Large intestine (tissue), 3 donors: ENCODE measurements at regions not wholly inside any gene's neighbourhood (a gene's known extent, or its start where the extent isn't known, plus 50 kb on each side); places are given as distances from the start of the nearest gene placed in this dataset.

Experiments
- DNase-seq, 2 donors: peaks; one replicate each; pipeline versions ENCODE4 v3.0.0 to v3.0.0-alpha.2; 2013
- H3K27ac ChIP-seq: one replicate; pipeline ENCODE4 v1.5.1; 2013; ENCODE audit warnings: low read length
- H3K27me3 ChIP-seq: 2 replicates; pipeline ENCODE4 v1.6.1; 2013; ENCODE audit warnings: low read length; ENCODE audit not compliant: control insufficient read depth, insufficient read depth
- H3K36me3 ChIP-seq: 2 replicates; pipeline ENCODE4 v1.6.1; 2013; ENCODE audit warnings: low read length; ENCODE audit not compliant: control insufficient read depth, insufficient read depth
- H3K4me1 ChIP-seq: one replicate; pipeline ENCODE4 v1.6.1; 2013; ENCODE audit warnings: low read length; ENCODE audit not compliant: control insufficient read depth, insufficient read depth
- H3K4me3 ChIP-seq: one replicate; pipeline ENCODE4 v1.5.1; 2013; ENCODE audit warnings: low read length
- H3K9me3 ChIP-seq: one replicate; pipeline ENCODE4 v1.6.1; 2013; ENCODE audit warnings: mild to moderate bottlenecking, low read depth, low read length, moderate library complexity; ENCODE audit not compliant: control insufficient read depth
- WGBS: methylation state at CpG from one replicate; pipeline ENCODE4 v1.1.5; 2013; ENCODE audit warnings: low lambda C conversion rate; ENCODE audit not compliant: insufficient coverage; 5-methylcytosine and 5-hydroxymethylcytosine counted together

GRCh38 chr5:3518576-3518975, 77.1 kb upstream of the IRX1 start:
- H3K4me3 ChIP-seq = no peak overlapping the region
- H3K36me3 ChIP-seq = no peaks in the 10 kb centered on the region
- no peak for DNase-seq
- H3K9me3 ChIP-seq = no peaks in the 10 kb centered on the region
- no peak overlapping the region for H3K27ac ChIP-seq
- no peaks in the 10 kb centered on the region for H3K4me1 ChIP-seq
- WGBS = no CpG with 5 or more reads among the region's 9 CpGs
- H3K27me3 ChIP-seq = no peaks in the 10 kb centered on the region

GRCh38 chr5:3518051-3518450, 77.6 kb upstream of the IRX1 start:
- WGBS = 100% methylated on average over 1 of the region's 11 CpGs
- Histone ChIP-seq H3K27ac (no peak overlapping the region), H3K36me3 (no peaks in the 10 kb centered on the region), H3K9me3 (no peaks in the 10 kb centered on the region), H3K4me1 (no peaks in the 10 kb centered on the region), H3K4me3 (no peak overlapping the region), H3K27me3 (no peaks in the 10 kb centered on the region)
- no peak for DNase-seq

- H3K4me1 ChIP-seq = no peaks in the 10 kb centered on the region
- no peak overlapping the region for H3K27ac ChIP-seq
- no peaks in the 10 kb centered on the region for H3K9me3 ChIP-seq
- DNase-seq = no peak
- 68% methylated on average over 3 of the region's 9 CpGs for WGBS
- H3K27me3 ChIP-seq = no peaks in the 10 kb centered on the region
- H3K4me3 ChIP-seq = no peak overlapping the region
- no peaks in the 10 kb centered on the region for H3K36me3 ChIP-seq
Measured at GRCh38 chr5:3517348-3517747, 78.3 kb upstream of the IRX1 start.

- Histone ChIP-seq H3K36me3 (no peaks in the 10 kb centered on the region), H3K27ac (no peak overlapping the region), H3K4me3 (no peak overlapping the region), H3K4me1 (no peaks in the 10 kb centered on the region), H3K9me3 (peaks cover 6% of the 10 kb centered on the region), H3K27me3 (no peaks in the 10 kb centered on the region)
- DNase-seq = no peak
- 80% methylated on average over 2 of the region's 13 CpGs for WGBS
Measured at GRCh38 chr5:3512361-3513095, 83.1 kb upstream of the IRX1 start.

- no peaks in the 10 kb centered on the region for H3K27me3 ChIP-seq
- WGBS = 20% methylated on average over 1 of the region's 7 CpGs
- DNase-seq = no peak
- H3K27ac ChIP-seq = no peak overlapping the region
- H3K36me3 ChIP-seq = no peaks in the 10 kb centered on the region
- H3K4me3 ChIP-seq = no peak overlapping the region
- H3K4me1 ChIP-seq = no peaks in the 10 kb centered on the region
- peaks cover 6% of the 10 kb centered on the region for H3K9me3 ChIP-seq
Measured at GRCh38 chr5:3511934-3512333, 83.7 kb upstream of the IRX1 start.

- Histone ChIP-seq H3K27me3 (no peaks in the 10 kb centered on the region), H3K36me3 (no peaks in the 10 kb centered on the region), H3K27ac (no peak overlapping the region), H3K9me3 (peaks cover 6% of the 10 kb centered on the region), H3K4me1 (no peaks in the 10 kb centered on the region), H3K4me3 (no peak overlapping the region)
- no CpG with 5 or more reads among the region's 9 CpGs for WGBS
- no peak for DNase-seq
Measured at GRCh38 chr5:3511519-3511918, 84.1 kb upstream of the IRX1 start.

- no peak overlapping the region for H3K27ac ChIP-seq
- no peaks in the 10 kb centered on the region for H3K27me3 ChIP-seq
- H3K4me1 ChIP-seq = no peaks in the 10 kb centered on the region
- DNase-seq = no peak
- H3K4me3 ChIP-seq = no peak overlapping the region
- WGBS = no CpG with 5 or more reads among the region's 18 CpGs
- H3K36me3 ChIP-seq = no peaks in the 10 kb centered on the region
- H3K9me3 ChIP-seq = peaks cover 6% of the 10 kb centered on the region
Measured at GRCh38 chr5:3510642-3511417, 84.8 kb upstream of the IRX1 start.

- 80% methylated on average over 1 of the region's 3 CpGs for WGBS
- no peaks in the 10 kb centered on the region for H3K36me3 ChIP-seq
Measured at GRCh38 chr5:3509290-3509689, 86.3 kb upstream of the IRX1 start.

GRCh38 chr5:3508395-3508794, 87.2 kb upstream of the IRX1 start:
- Histone ChIP-seq H3K9me3 (peaks cover 6% of the 10 kb centered on the region), H3K4me1 (no peaks in the 10 kb centered on the region), H3K27ac (no peak overlapping the region), H3K27me3 (no peaks in the 10 kb centered on the region), H3K4me3 (no peak overlapping the region), H3K36me3 (no peaks in the 10 kb centered on the region)
- no peak for DNase-seq
- WGBS = no CpG with 5 or more reads among the region's 3 CpGs

More at GRCh38 chr5:3509290-3509689, 86.3 kb upstream of the IRX1 start:
- H3K4me3 ChIP-seq = no peak overlapping the region
- H3K9me3 ChIP-seq = peaks cover 6% of the 10 kb centered on the region
- no peak overlapping the region for H3K27ac ChIP-seq
- DNase-seq = no peak
- H3K4me1 ChIP-seq = no peaks in the 10 kb centered on the region
- no peaks in the 10 kb centered on the region for H3K27me3 ChIP-seq

GRCh38 chr5:3490957-3491507, 104.6 kb upstream of the IRX1 start:
- Histone ChIP-seq H3K9me3 (peaks cover 5% of the 10 kb centered on the region), H3K4me1 (no peaks in the 10 kb centered on the region), H3K27ac (no peak overlapping the region), H3K27me3 (no peaks in the 10 kb centered on the region), H3K36me3 (no peaks in the 10 kb centered on the region), H3K4me3 (no peak overlapping the region)
- DNase-seq = no peak
- 30% methylated on average over 2 of the region's 18 CpGs for WGBS
